GM19438 (cell line): ENCODE measurements at regions not wholly inside any gene's neighbourhood (a gene's known extent, or its start where the extent isn't known, plus 50 kb on each side); places are given as distances from the start of the nearest gene placed in this dataset.
"Not testable (repeated sequence)": the region's sequence is repeated elsewhere in the genome, so short reads cannot be mapped to it uniquely, and the experiment has no call there.

Source experiments
- ATAC-seq: cut with Tn5 transposase; IDR thresholded peaks from one replicate; pipeline ENCODE4 v1.9.1; 2021; ENCODE audit warnings: low read depth; ENCODE audit not compliant: unreplicated experiment

- no peak for ATAC-seq
Measured at GRCh38 chr6:73984571-73985210, 288.7 kb downstream of the CD109 start.

- ATAC-seq: no peak
Measured at GRCh38 chr6:73983367-73983766, 287.4 kb downstream of the CD109 start.

- ATAC-seq: no peak
Measured at GRCh38 chr6:73980096-73980495, 284.1 kb downstream of the CD109 start.

GRCh38 chr6:73978330-73978729 is 282.3 kb downstream of the CD109 start:
- no peak for ATAC-seq

- not testable (repeated sequence) for ATAC-seq
Measured at GRCh38 chr6:73972518-73972917, 276.5 kb downstream of the CD109 start.

GRCh38 chr6:73969971-73970970 is 274.3 kb downstream of the CD109 start:
- ATAC-seq: no peak

- ATAC-seq: no peak
Measured at GRCh38 chr6:73968221-73968757, 272.3 kb downstream of the CD109 start.

GRCh38 chr6:73965539-73966029 is 269.6 kb downstream of the CD109 start:
- ATAC-seq: no peak

- no peak for ATAC-seq
Measured at GRCh38 chr6:73964241-73964854, 268.3 kb downstream of the CD109 start.

- no peak for ATAC-seq
Measured at GRCh38 chr6:73962884-73963283, 266.9 kb downstream of the CD109 start.

- ATAC-seq: no peak
Measured at GRCh38 chr6:73956305-73956704, 260.3 kb downstream of the CD109 start.

GRCh38 chr6:73955800-73956199 is 259.8 kb downstream of the CD109 start:
- no peak for ATAC-seq

GRCh38 chr6:73954881-73955280 is 258.9 kb downstream of the CD109 start:
- ATAC-seq: no peak

- no peak for ATAC-seq
Measured at GRCh38 chr6:73951183-73951582, 255.2 kb downstream of the CD109 start.

- no peak for ATAC-seq
Measured at GRCh38 chr6:73943930-73944652, 248.1 kb downstream of the CD109 start.

- ATAC-seq: no peak
Measured at GRCh38 chr6:73943411-73943810, 247.4 kb downstream of the CD109 start.

- no peak for ATAC-seq
Measured at GRCh38 chr6:73942592-73943186, 246.7 kb downstream of the CD109 start.

- ATAC-seq: no peak
Measured at GRCh38 chr6:73941892-73942291, 245.9 kb downstream of the CD109 start.

GRCh38 chr6:73937805-73938204 is 241.8 kb downstream of the CD109 start:
- no peak for ATAC-seq

- ATAC-seq: no peak
Measured at GRCh38 chr6:73932866-73933265, 236.9 kb downstream of the CD109 start.
